Immature natural killer cell (primary cell): ENCODE measurements at regions not wholly inside any gene's neighbourhood (a gene's known extent, or its start where the extent isn't known, plus 50 kb on each side); places are given as distances from the start of the nearest gene placed in this dataset.

Experiments used
- DNase-seq, 3 donors: peaks; one replicate each; pipeline ENCODE4 v3.0.0; 2022; ENCODE audit warnings: mixed read lengths in 1 of 3
- H3K27ac Mint-ChIP-seq, 6 donors: one replicate each; pipeline ENCODE4 v1.8.0; 2020; ENCODE audit warnings: mixed read lengths in 6 of 6, mild to moderate bottlenecking in 5 of 6, inconsistent platforms in 4 of 6, moderate library complexity in 3 of 6
- H3K27me3 Mint-ChIP-seq, 3 donors: one replicate each; pipeline ENCODE4 v1.8.0; 2020 to 2021; ENCODE audit warnings: low read depth in 3 of 3, mild to moderate bottlenecking in 3 of 3, mixed read lengths in 3 of 3, moderate library complexity in 3 of 3, inconsistent platforms in 1 of 3
- H3K36me3 Mint-ChIP-seq, 3 donors: one replicate each; pipeline ENCODE4 v1.8.0; 2020; ENCODE audit warnings: mixed read lengths in 3 of 3, inconsistent platforms in 2 of 3, mild to moderate bottlenecking in 2 of 3
- H3K4me1 Mint-ChIP-seq, 2 donors: one replicate each; pipeline ENCODE4 v1.8.0; 2020; ENCODE audit warnings: inconsistent platforms in 2 of 2, mild to moderate bottlenecking in 2 of 2, mixed read lengths in 2 of 2, moderate library complexity in 1 of 2
- H3K4me3 Mint-ChIP-seq, 5 donors: one replicate each; pipeline ENCODE4 v1.8.0; 2020; ENCODE audit warnings: mild to moderate bottlenecking in 5 of 5, mixed read lengths in 5 of 5, inconsistent platforms in 3 of 5, moderate library complexity in 3 of 5
- H3K9me3 Mint-ChIP-seq, 6 donors: one replicate each; pipeline ENCODE4 v1.8.0; 2020; ENCODE audit warnings: mild to moderate bottlenecking in 6 of 6, mixed read lengths in 6 of 6, inconsistent platforms in 4 of 6, moderate library complexity in 3 of 6

- H3K4me1 Mint-ChIP-seq: peaks cover 37 to 53% of the 10 kb centered on the region in 2 donors
- no peak for DNase-seq
- H3K27ac Mint-ChIP-seq: peak overlapping the region; percentile 82 to 96 (median 92)
- peaks cover 0 to 5% (median 0%) of the 10 kb centered on the region in 3 donors for H3K27me3 Mint-ChIP-seq
- H3K36me3 Mint-ChIP-seq: no peaks in the 10 kb centered on the region
- no peaks in the 10 kb centered on the region for H3K9me3 Mint-ChIP-seq
- peak overlapping the region in 3 of 5 donors; percentile 79 to 90 (median 80) for H3K4me3 Mint-ChIP-seq
These were observed 218.0 kb downstream of the PIK3R1 start for GRCh38 chr5:68433526-68433922.

- peaks cover 0 to 5% (median 0%) of the 10 kb centered on the region in 3 donors for H3K27me3 Mint-ChIP-seq
- H3K4me1 Mint-ChIP-seq: peaks cover 37 to 53% of the 10 kb centered on the region in 2 donors
These were observed 218.6 kb downstream of the PIK3R1 start for GRCh38 chr5:68433923-68434879.

GRCh38 chr5:68435611-68436010 lies 220.1 kb downstream of the PIK3R1 start:
- DNase-seq: no peak
- peak overlapping the region in 5 of 6 donors; percentile 74 to 94 (median 92) for H3K27ac Mint-ChIP-seq
- H3K4me1 Mint-ChIP-seq: peaks cover 37 to 62% of the 10 kb centered on the region in 2 donors
- H3K36me3 Mint-ChIP-seq: no peaks in the 10 kb centered on the region
- peak overlapping the region in 1 of 5 donors; percentile 34 for H3K4me3 Mint-ChIP-seq
- H3K9me3 Mint-ChIP-seq: no peaks in the 10 kb centered on the region
- H3K27me3 Mint-ChIP-seq: peaks cover 0 to 5% (median 4%) of the 10 kb centered on the region in 3 donors

More at GRCh38 chr5:68433923-68434879, 218.6 kb downstream of the PIK3R1 start:
- DNase-seq: peak; percentile 70 to 77 (median 76)
- Mint-ChIP-seq H3K36me3 (no peaks in the 10 kb centered on the region), H3K27ac (peak overlapping the region; percentile 82 to 96 (median 92)), H3K4me3 (peak overlapping the region; percentile 68 to 90 (median 80)), H3K9me3 (no peaks in the 10 kb centered on the region)

- DNase-seq: no peak
- Mint-ChIP-seq H3K36me3 (no peaks in the 10 kb centered on the region), H3K27ac (no peak overlapping the region), H3K4me3 (no peak overlapping the region), H3K27me3 (peaks cover 0 to 5% (median 4%) of the 10 kb centered on the region in 3 donors), H3K4me1 (peaks cover 41 to 62% of the 10 kb centered on the region in 2 donors), H3K9me3 (no peaks in the 10 kb centered on the region)
These were observed 221.3 kb downstream of the PIK3R1 start for GRCh38 chr5:68436686-68437520.

GRCh38 chr5:68438876-68439275 lies 223.3 kb downstream of the PIK3R1 start:
- Mint-ChIP-seq H3K36me3 (no peaks in the 10 kb centered on the region), H3K9me3 (no peaks in the 10 kb centered on the region), H3K4me1 (peaks cover 36 to 49% of the 10 kb centered on the region in 2 donors), H3K4me3 (no peak overlapping the region), H3K27me3 (peaks cover 2 to 8% (median 4%) of the 10 kb centered on the region in 3 donors), H3K27ac (no peak overlapping the region)
- no peak for DNase-seq

GRCh38 chr5:68440245-68440644 lies 224.7 kb downstream of the PIK3R1 start:
- no peak for DNase-seq
- H3K36me3 Mint-ChIP-seq: no peaks in the 10 kb centered on the region
- H3K27me3 Mint-ChIP-seq: peaks cover 2 to 5% (median 4%) of the 10 kb centered on the region in 3 donors
- H3K4me3 Mint-ChIP-seq: no peak overlapping the region
- peaks cover 23 to 47% of the 10 kb centered on the region in 2 donors for H3K4me1 Mint-ChIP-seq
- no peak overlapping the region for H3K27ac Mint-ChIP-seq
- H3K9me3 Mint-ChIP-seq: no peaks in the 10 kb centered on the region

GRCh38 chr5:68440651-68441050 lies 225.1 kb downstream of the PIK3R1 start:
- DNase-seq: no peak
- peaks cover 2 to 4% (median 3%) of the 10 kb centered on the region in 3 donors for H3K27me3 Mint-ChIP-seq

GRCh38 chr5:68441309-68442073 lies 225.9 kb downstream of the PIK3R1 start:
- Mint-ChIP-seq H3K36me3 (no peaks in the 10 kb centered on the region), H3K4me1 (peaks cover 17 to 52% of the 10 kb centered on the region in 2 donors), H3K9me3 (no peaks in the 10 kb centered on the region), H3K27me3 (peaks cover 2 to 4% (median 3%) of the 10 kb centered on the region in 3 donors), H3K27ac (peak overlapping the region in 5 of 6 donors; percentile 31 to 77 (median 52)), H3K4me3 (peak overlapping the region in 3 of 5 donors; percentile 34 to 40 (median 36))
- DNase-seq: peak; percentile 42 to 62 (median 60)

More at GRCh38 chr5:68440651-68441050, 225.1 kb downstream of the PIK3R1 start:
- Mint-ChIP-seq H3K4me1 (peaks cover 18 to 47% of the 10 kb centered on the region in 2 donors), H3K9me3 (no peaks in the 10 kb centered on the region), H3K4me3 (no peak overlapping the region), H3K27ac (peak overlapping the region in 4 of 6 donors; percentile 18 to 52 (median 39)), H3K36me3 (no peaks in the 10 kb centered on the region)

- Mint-ChIP-seq H3K4me3 (no peak overlapping the region), H3K4me1 (peaks cover 28 to 68% of the 10 kb centered on the region in 2 donors), H3K27ac (peak overlapping the region in 1 of 6 donors; percentile 42), H3K36me3 (no peaks in the 10 kb centered on the region), H3K27me3 (peaks cover 2 to 4% (median 3%) of the 10 kb centered on the region in 3 donors), H3K9me3 (no peaks in the 10 kb centered on the region)
- DNase-seq: no peak
These were observed 227.5 kb downstream of the PIK3R1 start for GRCh38 chr5:68443091-68443490.

GRCh38 chr5:68444048-68444447 lies 228.5 kb downstream of the PIK3R1 start:
- Mint-ChIP-seq H3K36me3 (no peaks in the 10 kb centered on the region), H3K4me1 (peaks cover 28 to 76% of the 10 kb centered on the region in 2 donors), H3K9me3 (no peaks in the 10 kb centered on the region), H3K27ac (no peak overlapping the region), H3K27me3 (peaks cover 2 to 6% (median 3%) of the 10 kb centered on the region in 3 donors), H3K4me3 (no peak overlapping the region)
- DNase-seq: no peak

GRCh38 chr5:68444833-68445232 lies 229.3 kb downstream of the PIK3R1 start:
- DNase-seq: no peak
- Mint-ChIP-seq H3K36me3 (no peaks in the 10 kb centered on the region), H3K27ac (no peak overlapping the region), H3K27me3 (peaks cover 2 to 6% (median 3%) of the 10 kb centered on the region in 3 donors), H3K9me3 (no peaks in the 10 kb centered on the region), H3K4me3 (no peak overlapping the region), H3K4me1 (peaks cover 28 to 74% of the 10 kb centered on the region in 2 donors)

- Mint-ChIP-seq H3K9me3 (no peaks in the 10 kb centered on the region), H3K4me3 (no peak overlapping the region), H3K36me3 (no peaks in the 10 kb centered on the region), H3K27me3 (peaks cover 2 to 3% (median 2%) of the 10 kb centered on the region in 3 donors), H3K27ac (no peak overlapping the region), H3K4me1 (peaks cover 28 to 69% of the 10 kb centered on the region in 2 donors)
- no peak for DNase-seq
These were observed 229.9 kb downstream of the PIK3R1 start for GRCh38 chr5:68445257-68446069.
